ENCODE measurements at regions not wholly inside any gene's neighbourhood (a gene's known extent, or its start where the extent isn't known, plus 50 kb on each side); places are given as distances from the start of the nearest gene placed in this dataset.

DNA sequence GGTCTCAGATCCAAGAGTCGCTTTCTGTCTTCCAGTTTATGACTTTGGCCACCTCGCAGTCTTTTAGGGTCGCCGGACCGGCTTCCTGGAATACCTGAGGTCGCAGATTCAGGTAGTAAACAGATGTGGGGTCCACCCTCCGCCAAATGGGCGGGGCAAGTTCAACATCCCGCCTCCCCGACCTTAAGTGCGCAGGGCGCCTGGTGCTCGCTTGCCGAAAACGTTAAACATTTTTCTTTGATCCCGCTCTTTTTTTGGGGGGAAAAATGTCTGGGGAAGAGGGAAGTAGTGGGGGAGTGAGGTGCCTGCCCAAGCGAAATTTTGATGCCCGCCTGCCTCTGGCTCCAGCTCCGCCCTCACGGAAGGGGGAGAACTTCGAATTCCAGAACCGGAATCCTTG lies 73.9 kb upstream of the TBX5 start:
- no peak overlapping the region for H3K27ac ChIP-seq

DNA sequence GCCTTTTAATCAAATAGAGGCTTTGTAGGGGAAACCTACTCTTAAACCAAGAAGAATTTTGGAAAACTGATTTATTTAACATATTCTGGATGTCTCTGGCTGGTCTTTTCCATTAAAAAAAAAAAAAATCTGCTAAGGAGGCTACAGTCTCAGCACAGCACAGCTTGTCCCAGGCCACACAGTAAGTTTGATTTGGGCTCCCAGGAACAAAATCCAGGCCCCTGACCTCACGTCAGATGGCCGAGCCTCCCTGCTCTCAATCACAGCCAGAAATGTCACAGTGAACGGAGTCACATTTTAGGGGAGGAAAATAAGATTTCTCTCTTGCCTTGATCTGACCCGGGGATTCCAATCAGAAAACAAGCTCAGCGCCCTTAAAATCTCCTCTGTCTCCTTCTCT lies 72.9 kb upstream of the TBX5 start:
- Histone ChIP-seq H3K27ac (no peak overlapping the region), H3K9me3 (no peaks in the 10 kb centered on the region), H3K4me3 (no peak overlapping the region), H3K27me3 (peaks cover 0 to 98% (median 19%) of the 10 kb centered on the region in 4 donors), H3K36me3 (no peaks in the 10 kb centered on the region), H3K4me1 (peaks cover 0 to 22% (median 11%) of the 10 kb centered on the region in 3 donors)
- DNase-seq: no peak
- 28 to 37% methylated on average over 5 of the region's 5 CpGs for WGBS, 2 donors
- intact Hi-C loops (cut with DNase I): no loop called here
- TF ChIP-seq, protein P1, sequence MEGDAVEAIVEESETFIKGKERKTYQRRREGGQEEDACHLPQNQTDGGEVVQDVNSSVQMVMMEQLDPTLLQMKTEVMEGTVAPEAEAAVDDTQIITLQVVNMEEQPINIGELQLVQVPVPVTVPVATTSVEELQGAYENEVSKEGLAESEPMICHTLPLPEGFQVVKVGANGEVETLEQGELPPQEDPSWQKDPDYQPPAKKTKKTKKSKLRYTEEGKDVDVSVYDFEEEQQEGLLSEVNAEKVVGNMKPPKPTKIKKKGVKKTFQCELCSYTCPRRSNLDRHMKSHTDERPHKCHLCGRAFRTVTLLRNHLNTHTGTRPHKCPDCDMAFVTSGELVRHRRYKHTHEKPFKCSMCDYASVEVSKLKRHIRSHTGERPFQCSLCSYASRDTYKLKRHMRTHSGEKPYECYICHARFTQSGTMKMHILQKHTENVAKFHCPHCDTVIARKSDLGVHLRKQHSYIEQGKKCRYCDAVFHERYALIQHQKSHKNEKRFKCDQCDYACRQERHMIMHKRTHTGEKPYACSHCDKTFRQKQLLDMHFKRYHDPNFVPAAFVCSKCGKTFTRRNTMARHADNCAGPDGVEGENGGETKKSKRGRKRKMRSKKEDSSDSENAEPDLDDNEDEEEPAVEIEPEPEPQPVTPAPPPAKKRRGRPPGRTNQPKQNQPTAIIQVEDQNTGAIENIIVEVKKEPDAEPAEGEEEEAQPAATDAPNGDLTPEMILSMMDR (IDR thresholded peaks at IDR 0.05): no peak
- TF ChIP-seq POLR2A (IDR thresholded peaks at IDR 0.05): no peak

More for the DNA sequence above, 73.9 kb upstream of the TBX5 start:
- Histone ChIP-seq H3K9me3 (no peaks in the 10 kb centered on the region), H3K4me1 (peaks cover 0 to 22% (median 11%) of the 10 kb centered on the region in 3 donors), H3K27me3 (peaks cover 0 to 92% (median 19%) of the 10 kb centered on the region in 4 donors), H3K36me3 (no peaks in the 10 kb centered on the region), H3K4me3 (peak overlapping the region; percentile 7 to 58 (median 30))
- no peak for TF ChIP-seq POLR2A (IDR thresholded peaks at IDR 0.05)
- TF ChIP-seq, protein P1 (IDR thresholded peaks at IDR 0.05): no peak
- intact Hi-C loops (cut with DNase I): no loop called here
- 4 to 6% methylated on average over 17 to 18 of the region's 22 CpGs for WGBS, 2 donors
- DNase-seq: no peak

DNA sequence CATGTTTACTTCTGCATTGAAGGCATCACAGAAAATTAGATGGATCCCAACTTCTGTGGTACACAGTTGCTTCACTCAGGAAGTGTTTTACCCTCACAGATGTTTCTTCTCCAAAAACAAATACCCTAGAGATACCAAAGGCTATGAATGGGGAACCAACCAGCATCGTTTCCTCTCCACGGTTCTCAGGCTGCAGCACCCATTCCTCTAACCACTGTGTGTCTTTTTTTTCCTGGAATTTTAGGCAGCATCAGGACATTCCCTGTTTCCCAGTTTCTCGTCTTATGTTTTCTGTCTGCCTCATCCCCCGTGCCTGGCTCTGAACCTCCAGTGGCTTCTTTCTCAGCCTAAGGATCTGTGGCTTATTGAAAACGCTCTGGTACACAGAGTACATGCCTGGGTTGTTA lies 72.0 kb upstream of the TBX5 start:
- intact Hi-C loops (cut with DNase I): no loop called here
- Histone ChIP-seq H3K9me3 (no peaks in the 10 kb centered on the region), H3K36me3 (no peaks in the 10 kb centered on the region), H3K4me3 (no peak overlapping the region), H3K4me1 (peaks cover 0 to 22% (median 11%) of the 10 kb centered on the region in 3 donors), H3K27ac (no peak overlapping the region), H3K27me3 (peaks cover 0 to 89% (median 19%) of the 10 kb centered on the region in 4 donors)
- DNase-seq: no peak
- TF ChIP-seq, protein P1 (IDR thresholded peaks at IDR 0.05): no peak
- no peak for TF ChIP-seq POLR2A (IDR thresholded peaks at IDR 0.05)
- 22 to 29% methylated on average over 5 of the region's 5 CpGs for WGBS, 2 donors

DNA sequence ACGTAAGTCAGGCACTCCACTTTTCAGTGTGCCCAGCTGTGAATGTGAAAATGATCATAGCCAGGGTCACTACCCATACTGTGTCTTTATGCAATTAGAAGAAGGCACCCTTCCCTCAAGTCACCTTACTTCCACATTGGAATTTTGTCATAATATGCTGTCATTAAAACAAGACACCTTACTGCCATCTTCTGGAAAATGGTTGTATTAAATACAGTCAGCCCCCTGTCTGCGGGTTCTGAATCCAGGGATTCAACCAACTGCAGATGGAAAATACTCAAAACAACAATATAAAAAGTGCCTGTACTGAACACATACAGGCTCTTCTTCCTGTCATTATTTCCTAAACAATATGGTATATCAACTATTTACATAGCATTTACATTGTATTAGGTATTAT lies 70.2 kb upstream of the TBX5 start:
- H3K9me3 ChIP-seq: no peaks in the 10 kb centered on the region
- peaks cover 0 to 18% (median 11%) of the 10 kb centered on the region in 3 donors for H3K4me1 ChIP-seq
- H3K27me3 ChIP-seq: peaks cover 0 to 71% (median 15%) of the 10 kb centered on the region in 4 donors
- TF ChIP-seq POLR2A (IDR thresholded peaks at IDR 0.05): no peak
- TF ChIP-seq, protein P1 (IDR thresholded peaks at IDR 0.05): peak in 4 of 6 experiments; percentile 10 to 45 (median 28)
- no peak overlapping the region for H3K4me3 ChIP-seq
- H3K36me3 ChIP-seq: no peaks in the 10 kb centered on the region
- intact Hi-C loops (cut with DNase I): no loop called here
- DNase-seq: no peak
- no peak overlapping the region for H3K27ac ChIP-seq
- 25 to 29% methylated on average over 2 of the region's 2 CpGs for WGBS, 2 donors

DNA sequence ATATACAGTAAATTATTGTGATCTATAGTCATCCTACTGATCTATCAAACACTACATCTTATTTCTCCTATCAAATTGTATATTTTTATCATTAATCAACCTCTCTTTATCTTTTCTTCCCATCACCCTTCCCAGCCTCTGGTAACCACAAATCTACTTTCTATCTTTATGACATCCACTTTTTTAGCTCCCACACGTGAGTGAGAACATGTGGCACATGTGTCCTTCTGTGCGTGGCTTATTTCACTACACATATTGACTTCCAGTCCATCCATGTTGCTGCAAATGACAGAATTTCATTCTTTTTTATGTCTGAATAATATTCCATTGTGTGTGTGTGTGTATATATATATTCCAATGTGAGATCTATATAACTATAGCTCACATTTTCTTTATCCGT lies 67.8 kb upstream of the TBX5 start:
- H3K4me1 ChIP-seq: no peaks in the 10 kb centered on the region
- no peak for DNase-seq
- H3K36me3 ChIP-seq: no peaks in the 10 kb centered on the region
- intact Hi-C loops (cut with DNase I): no loop called here
- no peaks in the 10 kb centered on the region for H3K9me3 ChIP-seq
- 70 to 84% methylated on average over 3 of the region's 3 CpGs for WGBS, 2 donors
- H3K27me3 ChIP-seq: peaks cover 0 to 47% (median 0%) of the 10 kb centered on the region in 4 donors
- no peak overlapping the region for H3K27ac ChIP-seq
- no peak for TF ChIP-seq POLR2A (IDR thresholded peaks at IDR 0.05)
- TF ChIP-seq, protein P1 (IDR thresholded peaks at IDR 0.05): no peak
- H3K4me3 ChIP-seq: no peak overlapping the region
